ENCODE measurements at regions not wholly inside any gene's neighbourhood (a gene's known extent, or its start where the extent isn't known, plus 50 kb on each side); places are given as distances from the start of the nearest gene placed in this dataset.

DNA sequence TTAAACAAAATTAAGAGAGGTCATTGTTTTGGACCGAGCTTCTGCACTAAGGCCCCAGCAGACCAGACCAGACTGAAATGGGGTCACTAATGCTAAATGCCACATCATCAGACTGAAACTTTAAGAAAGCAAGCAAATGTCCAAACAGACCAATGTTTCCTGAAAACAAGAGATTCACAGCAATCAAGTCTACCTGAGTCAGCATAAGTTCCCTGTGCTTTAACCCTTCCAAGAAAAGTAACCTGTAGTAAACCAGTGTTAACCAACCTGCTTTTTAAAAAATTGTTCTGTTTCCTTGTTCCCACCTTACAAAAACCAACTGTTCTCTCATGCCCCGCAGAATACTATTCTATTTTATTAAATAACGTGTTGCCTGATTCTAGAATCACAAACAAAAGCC is 241.1 kb upstream of the GADL1 start:
- intact Hi-C loops (cut with micrococcal nuclease): no loop called here
- H3K27me3 Mint-ChIP-seq: no peaks in the 10 kb centered on the region
- no peak overlapping the region for H3K27ac Mint-ChIP-seq
- TF ChIP-seq CTCF (IDR thresholded peaks at IDR 0.05): no peak
- ATAC-seq: no peak
- no peaks in the 10 kb centered on the region for H3K4me1 Mint-ChIP-seq (ENCODE audit: low read depth)
- H3K36me3 Mint-ChIP-seq (ENCODE audit: low read depth): no peaks in the 10 kb centered on the region
- CTCF ChIA-PET: interaction anchor here (0.9 to 1.5 kb wide), 3 partner anchors 303 to 366 kb away, joined by 3 to 7 read pairs (median 3); no protein-coding TSS in a partner anchor
- no peak for DNase-seq
- no peak overlapping the region for H3K4me3 Mint-ChIP-seq
- POLR2A ChIA-PET: interaction anchor here (0.5 kb wide), 1 partner anchor 254 kb away, joined by 3 read pairs; no protein-coding TSS in a partner anchor
- H3K9me3 Mint-ChIP-seq: no peaks in the 10 kb centered on the region

DNA sequence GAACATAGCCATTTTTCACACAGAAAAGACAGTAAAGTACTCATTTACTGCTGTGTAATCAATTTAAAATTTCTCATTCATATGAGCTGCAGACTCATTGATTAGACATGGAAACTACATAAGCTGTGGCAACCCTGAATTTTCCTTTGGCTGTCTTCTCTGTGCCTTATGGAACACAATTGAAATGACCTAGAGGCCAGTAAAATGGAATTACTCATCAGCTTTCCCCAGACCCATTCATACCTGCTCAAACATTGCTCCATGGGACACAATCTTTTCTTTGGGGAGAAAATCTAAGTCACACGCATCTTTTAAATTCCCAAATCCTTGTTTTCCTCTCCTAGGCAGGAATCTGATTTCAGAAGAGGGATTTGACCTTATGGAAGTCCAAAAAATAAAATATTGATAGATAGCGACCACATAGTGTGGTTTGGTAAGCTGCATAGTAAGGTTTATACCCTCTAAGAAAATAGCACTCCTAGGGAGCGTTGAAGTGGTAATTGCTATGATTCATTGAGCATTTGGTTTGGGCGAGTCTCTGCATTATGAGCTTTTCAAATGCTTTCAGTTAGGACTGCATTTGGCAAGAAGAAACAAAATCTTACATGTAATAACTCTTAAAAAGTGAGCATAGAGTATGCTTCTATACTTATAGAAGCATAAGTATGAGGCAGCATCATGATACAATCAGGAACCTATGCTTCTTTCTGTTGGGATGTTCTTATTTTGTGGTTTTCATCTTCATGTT is 243.4 kb upstream of the GADL1 start:
- Mint-ChIP-seq H3K4me3 (no peak overlapping the region), H3K27me3 (no peaks in the 10 kb centered on the region), H3K27ac (no peak overlapping the region), H3K9me3 (no peaks in the 10 kb centered on the region), H3K36me3 (ENCODE audit: low read depth) (no peaks in the 10 kb centered on the region), H3K4me1 (ENCODE audit: low read depth) (no peaks in the 10 kb centered on the region)
- intact Hi-C loops (cut with micrococcal nuclease): no loop called here
- no peak for TF ChIP-seq CTCF (IDR thresholded peaks at IDR 0.05)
- DNase-seq: no peak
- no peak for ATAC-seq
- ChIA-PET CTCF (interaction anchor here (1.8 kb wide), 1 partner anchor 369 kb away, joined by 5 read pairs; no protein-coding TSS in a partner anchor), POLR2A (no interaction called here)

- ChIA-PET POLR2A (no interaction called here), CTCF (no interaction called here)
- Mint-ChIP-seq H3K4me3 (no peak overlapping the region), H3K27me3 (no peaks in the 10 kb centered on the region), H3K4me1 (ENCODE audit: low read depth) (no peaks in the 10 kb centered on the region), H3K9me3 (no peaks in the 10 kb centered on the region), H3K36me3 (ENCODE audit: low read depth) (no peaks in the 10 kb centered on the region), H3K27ac (no peak overlapping the region)
- DNase-seq (no peak), ATAC-seq (no peak)
- intact Hi-C loops (cut with micrococcal nuclease): no loop called here
- TF ChIP-seq CTCF (IDR thresholded peaks at IDR 0.05): no peak
Measured at GRCh38 chr3:31140470-31140869, 246.0 kb upstream of the GADL1 start.

DNA sequence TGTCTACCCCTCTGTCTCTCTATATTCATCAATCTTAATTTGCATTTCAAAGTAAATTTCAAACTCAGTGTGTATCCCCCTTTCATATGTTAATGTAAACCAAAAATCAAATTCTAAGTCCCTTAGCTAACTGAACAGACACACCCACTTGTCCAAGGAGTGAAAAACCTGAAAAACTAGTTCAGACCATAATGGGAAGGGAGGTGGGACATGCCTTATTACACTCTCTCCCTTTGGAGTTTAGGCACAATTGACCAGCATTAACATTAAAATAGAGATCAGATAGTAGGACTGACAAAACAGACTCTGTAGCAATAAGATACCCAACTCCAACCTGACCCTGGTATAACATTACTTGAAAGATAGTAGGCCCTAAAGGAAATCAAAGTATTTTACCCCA is 247.7 kb upstream of the GADL1 start:
- H3K4me1 Mint-ChIP-seq (ENCODE audit: low read depth): no peaks in the 10 kb centered on the region
- peaks cover under 1% of the 10 kb centered on the region for H3K9me3 Mint-ChIP-seq
- H3K36me3 Mint-ChIP-seq (ENCODE audit: low read depth): no peaks in the 10 kb centered on the region
- intact Hi-C loops (cut with micrococcal nuclease): no loop called here
- CTCF ChIA-PET: no interaction called here
- TF ChIP-seq CTCF (IDR thresholded peaks at IDR 0.05): no peak
- DNase-seq (no peak), ATAC-seq (no peak)
- no peak overlapping the region for H3K4me3 Mint-ChIP-seq
- H3K27ac Mint-ChIP-seq: no peak overlapping the region
- POLR2A ChIA-PET: no interaction called here
- H3K27me3 Mint-ChIP-seq: no peaks in the 10 kb centered on the region

- no peaks in the 10 kb centered on the region for H3K4me1 Mint-ChIP-seq (ENCODE audit: low read depth)
- no peak for TF ChIP-seq CTCF (IDR thresholded peaks at IDR 0.05)
- no peaks in the 10 kb centered on the region for H3K36me3 Mint-ChIP-seq (ENCODE audit: low read depth)
- no peaks in the 10 kb centered on the region for H3K27me3 Mint-ChIP-seq
- DNase-seq (no peak), ATAC-seq (no peak)
- intact Hi-C loops (cut with micrococcal nuclease): no loop called here
- CTCF ChIA-PET: no interaction called here
- H3K4me3 Mint-ChIP-seq: no peak overlapping the region
- peaks cover 4% of the 10 kb centered on the region for H3K9me3 Mint-ChIP-seq
- no peak overlapping the region for H3K27ac Mint-ChIP-seq
- POLR2A ChIA-PET: no interaction called here
Measured at GRCh38 chr3:31142543-31142942, 248.1 kb upstream of the GADL1 start.
